ENCODE measurements at regions not wholly inside any gene's neighbourhood (a gene's known extent, or its start where the extent isn't known, plus 50 kb on each side); places are given as distances from the start of the nearest gene placed in this dataset.

- no peak for TF ChIP-seq CTCF (IDR thresholded peaks at IDR 0.05)
- TF ChIP-seq POLR2A (IDR thresholded peaks at IDR 0.05) = no peak
Observed at GRCh38 chr5:34483442-34484033, 172.6 kb upstream of the RAI14 start.
